ENCODE measurements at regions not wholly inside any gene's neighbourhood (a gene's known extent, or its start where the extent isn't known, plus 50 kb on each side); places are given as distances from the start of the nearest gene placed in this dataset.

- no peaks in the 10 kb centered on the region for H3K27me3 ChIP-seq
- no peaks in the 10 kb centered on the region for H3K36me3 ChIP-seq (replicated peaks in 1 of 2)
- TF ChIP-seq POLR2A (IDR thresholded peaks at IDR 0.05) (no peak), CTCF (IDR thresholded peaks at IDR 0.05) (no peak)
- no peak overlapping the region for H3K4me3 ChIP-seq
- H3K9me3 ChIP-seq (replicated peaks in 1 of 3): no peaks in the 10 kb centered on the region
- DNase-seq: peak in 1 of 7 donors; percentile 2
- no peaks in the 10 kb centered on the region for H3K4me1 ChIP-seq (replicated peaks in 1 of 2)
- intact Hi-C loops (cut with DNase I): no loop called here
- WGBS, 4 donors: 43 to 56% (median 51%) methylated on average over 4 to 6 of the region's 6 CpGs
- H3K27ac ChIP-seq: no peak overlapping the region
These were observed 73.1 kb upstream of the PDE1C start for GRCh38 chr7:32143301-32143700.

GRCh38 chr7:32142649-32143048, 72.4 kb upstream of the PDE1C start:
- H3K9me3 ChIP-seq (replicated peaks in 1 of 3): no peaks in the 10 kb centered on the region
- intact Hi-C loops (cut with DNase I): no loop called here
- H3K4me1 ChIP-seq (replicated peaks in 1 of 2): no peaks in the 10 kb centered on the region
- no peaks in the 10 kb centered on the region for H3K36me3 ChIP-seq (replicated peaks in 1 of 2)
- no peak for DNase-seq
- no peaks in the 10 kb centered on the region for H3K27me3 ChIP-seq
- WGBS, 4 donors: 41 to 54% (median 50%) methylated on average over 3 of the region's 3 CpGs
- no peak overlapping the region for H3K4me3 ChIP-seq
- H3K27ac ChIP-seq: no peak overlapping the region
- no peak for TF ChIP-seq POLR2A (IDR thresholded peaks at IDR 0.05)
- TF ChIP-seq CTCF (IDR thresholded peaks at IDR 0.05): no peak

- DNase-seq: no peak
- no peaks in the 10 kb centered on the region for H3K27me3 ChIP-seq
- H3K27ac ChIP-seq: no peak overlapping the region
- WGBS, 4 donors: 50 to 59% (median 54%) methylated on average over 5 of the region's 5 CpGs
- H3K36me3 ChIP-seq (replicated peaks in 1 of 2): no peaks in the 10 kb centered on the region
- no peak for TF ChIP-seq POLR2A (IDR thresholded peaks at IDR 0.05)
- no peak for TF ChIP-seq CTCF (IDR thresholded peaks at IDR 0.05)
- no peaks in the 10 kb centered on the region for H3K9me3 ChIP-seq (replicated peaks in 1 of 3)
- H3K4me1 ChIP-seq (replicated peaks in 1 of 2): no peaks in the 10 kb centered on the region
- intact Hi-C loops (cut with DNase I): no loop called here
- no peak overlapping the region for H3K4me3 ChIP-seq
These were observed 70.2 kb upstream of the PDE1C start for GRCh38 chr7:32140210-32140939.

GRCh38 chr7:32137059-32137458, 66.9 kb upstream of the PDE1C start:
- Histone ChIP-seq H3K4me1 (replicated peaks in 1 of 2) (no peaks in the 10 kb centered on the region), H3K9me3 (replicated peaks in 1 of 3) (no peaks in the 10 kb centered on the region), H3K36me3 (replicated peaks in 1 of 2) (no peaks in the 10 kb centered on the region), H3K4me3 (no peak overlapping the region), H3K27ac (no peak overlapping the region), H3K27me3 (no peaks in the 10 kb centered on the region)
- 68 to 85% (median 77%) methylated on average over 2 of the region's 2 CpGs for WGBS, 4 donors
- intact Hi-C loops (cut with DNase I): no loop called here
- DNase-seq: no peak
- TF ChIP-seq POLR2A (IDR thresholded peaks at IDR 0.05): no peak
- TF ChIP-seq CTCF (IDR thresholded peaks at IDR 0.05): no peak
